HG03039 (cell line): ENCODE measurements at regions not wholly inside any gene's neighbourhood (a gene's known extent, or its start where the extent isn't known, plus 50 kb on each side); places are given as distances from the start of the nearest gene placed in this dataset.

ENCODE experiments used
- ATAC-seq: cut with Tn5 transposase; IDR thresholded peaks from one replicate; pipeline ENCODE4 v1.9.1; 2021; ENCODE audit warnings: mild to moderate bottlenecking, moderate library complexity; ENCODE audit not compliant: unreplicated experiment

- ATAC-seq: no peak
Observed at GRCh38 chr2:176704282-176704858, 435.1 kb downstream of the MTX2 start.

- no peak for ATAC-seq
Observed at GRCh38 chr2:176709149-176709951, 440.1 kb downstream of the MTX2 start.

GRCh38 chr2:176709991-176710390 is 440.7 kb downstream of the MTX2 start:
- no peak for ATAC-seq

DNA sequence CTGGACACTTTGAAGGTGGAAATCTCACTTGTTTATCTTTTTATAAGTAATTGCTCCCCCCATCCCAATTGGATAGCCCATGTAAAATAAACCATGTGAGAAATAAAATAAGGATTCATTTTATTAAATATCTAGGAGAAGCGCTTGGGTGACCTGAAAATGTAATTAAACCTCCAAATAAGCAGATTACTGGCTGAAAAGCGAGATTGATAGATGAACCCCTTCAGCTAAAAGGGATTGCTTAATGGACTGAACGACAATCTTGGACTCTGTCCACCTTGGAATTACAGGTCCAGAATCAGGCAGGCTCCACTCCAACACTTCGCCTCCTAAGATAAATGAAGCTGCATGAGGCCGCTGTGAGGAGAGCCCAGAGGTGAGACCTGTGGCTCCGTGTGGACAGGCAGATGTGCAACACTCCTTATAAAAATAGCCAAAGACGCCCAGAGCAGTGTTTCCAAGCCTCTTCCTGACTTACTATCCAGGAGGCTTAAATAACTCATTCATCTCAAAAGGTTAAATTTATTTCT is 441.5 kb downstream of the MTX2 start:
- no peak for ATAC-seq

DNA sequence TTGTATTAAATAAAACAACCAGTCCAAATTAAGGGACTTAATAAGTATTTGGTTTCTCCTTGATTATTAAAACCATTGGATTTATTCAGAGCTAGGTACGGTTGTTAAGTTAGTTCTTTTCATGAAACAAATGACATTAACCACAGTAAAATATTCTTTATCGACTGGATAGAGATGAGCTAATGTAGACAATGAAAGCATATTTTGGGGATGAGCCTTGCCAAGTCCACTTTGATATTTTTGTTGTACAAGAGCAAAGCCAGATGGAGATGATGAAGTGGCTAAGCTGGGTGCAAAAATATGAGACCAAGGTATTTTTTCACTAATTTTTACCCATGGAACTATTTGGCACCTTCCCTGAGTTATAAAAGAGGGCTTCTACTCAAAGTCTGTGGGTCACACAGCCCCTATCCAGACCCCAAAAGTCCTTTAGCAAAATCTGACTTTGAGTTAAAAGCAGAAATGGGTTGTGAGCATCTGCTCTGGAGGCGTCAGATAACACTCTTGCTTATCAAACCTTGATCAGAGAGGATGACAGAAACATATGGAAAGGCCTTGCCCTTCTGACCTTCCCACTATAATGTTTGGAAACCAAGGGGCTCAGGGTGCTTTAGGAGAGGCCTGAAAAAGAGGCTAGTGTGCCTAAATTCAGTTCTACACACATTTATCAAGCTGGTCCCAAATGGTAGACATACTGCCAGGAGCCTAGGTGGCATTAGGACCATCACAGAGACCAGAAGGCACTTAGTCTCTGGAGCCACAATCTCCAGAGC is 456.8 kb downstream of the MTX2 start:
- no peak for ATAC-seq

GRCh38 chr2:176727696-176728095 is 458.5 kb downstream of the MTX2 start:
- no peak for ATAC-seq

DNA sequence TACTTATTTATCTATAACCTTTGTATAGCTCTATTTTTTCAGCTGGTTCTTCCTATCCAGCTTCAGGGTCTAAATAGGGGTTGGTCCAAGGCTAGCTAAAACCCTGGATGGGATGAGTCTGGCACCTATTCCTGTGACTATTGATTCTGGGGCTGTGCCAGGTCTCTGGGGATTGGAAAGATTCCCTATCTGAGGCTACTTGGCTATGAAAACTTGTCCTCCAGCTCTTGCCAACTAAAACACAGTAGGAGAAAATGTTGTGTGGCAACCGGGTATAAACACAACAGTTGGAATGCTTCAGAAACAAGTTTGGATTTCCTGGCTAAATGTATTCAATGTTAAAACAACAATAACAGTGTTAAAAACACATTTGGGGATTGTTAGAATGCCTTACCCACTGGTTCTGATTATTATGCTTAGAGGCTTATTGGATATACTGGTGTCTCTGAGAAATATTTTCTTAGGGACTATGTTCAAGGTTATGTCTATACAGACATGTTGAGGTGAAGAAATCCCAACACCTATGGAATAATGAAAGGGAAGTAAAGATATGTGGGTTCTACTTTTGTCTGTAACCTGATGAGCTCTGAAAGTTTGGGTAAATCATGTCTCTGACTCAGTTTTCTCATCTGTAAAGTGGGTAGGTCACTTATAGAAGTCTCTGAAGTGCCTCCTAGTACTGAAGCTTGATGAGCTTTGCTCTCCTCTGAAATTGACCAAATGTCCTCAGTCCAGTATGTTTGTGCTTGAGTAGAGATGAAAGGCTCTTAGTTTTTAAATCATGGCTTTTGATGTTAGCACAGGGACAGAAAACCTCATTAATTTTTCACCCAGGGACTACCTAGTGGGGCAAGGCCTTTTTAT is 460.7 kb downstream of the MTX2 start:
- ATAC-seq: no peak

DNA sequence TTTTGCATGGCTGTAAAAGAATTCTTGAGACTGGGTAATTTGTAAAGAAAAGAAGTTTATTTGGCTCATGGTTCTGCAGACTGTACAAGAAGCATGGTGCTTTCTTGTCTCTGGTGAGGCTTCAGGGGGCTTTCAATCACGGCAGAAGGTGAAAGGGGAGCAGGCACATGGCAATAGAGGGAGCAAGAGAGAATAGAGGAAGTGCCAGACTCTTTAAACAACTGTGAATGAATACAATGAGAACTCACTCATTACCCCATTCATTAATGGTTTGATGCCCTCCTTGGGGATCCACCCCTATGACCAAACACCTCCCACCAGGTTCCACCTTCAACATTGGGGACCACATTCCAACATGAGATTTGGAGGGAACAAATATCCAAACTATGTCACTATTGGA is 463.5 kb downstream of the MTX2 start:
- ATAC-seq: no peak

DNA sequence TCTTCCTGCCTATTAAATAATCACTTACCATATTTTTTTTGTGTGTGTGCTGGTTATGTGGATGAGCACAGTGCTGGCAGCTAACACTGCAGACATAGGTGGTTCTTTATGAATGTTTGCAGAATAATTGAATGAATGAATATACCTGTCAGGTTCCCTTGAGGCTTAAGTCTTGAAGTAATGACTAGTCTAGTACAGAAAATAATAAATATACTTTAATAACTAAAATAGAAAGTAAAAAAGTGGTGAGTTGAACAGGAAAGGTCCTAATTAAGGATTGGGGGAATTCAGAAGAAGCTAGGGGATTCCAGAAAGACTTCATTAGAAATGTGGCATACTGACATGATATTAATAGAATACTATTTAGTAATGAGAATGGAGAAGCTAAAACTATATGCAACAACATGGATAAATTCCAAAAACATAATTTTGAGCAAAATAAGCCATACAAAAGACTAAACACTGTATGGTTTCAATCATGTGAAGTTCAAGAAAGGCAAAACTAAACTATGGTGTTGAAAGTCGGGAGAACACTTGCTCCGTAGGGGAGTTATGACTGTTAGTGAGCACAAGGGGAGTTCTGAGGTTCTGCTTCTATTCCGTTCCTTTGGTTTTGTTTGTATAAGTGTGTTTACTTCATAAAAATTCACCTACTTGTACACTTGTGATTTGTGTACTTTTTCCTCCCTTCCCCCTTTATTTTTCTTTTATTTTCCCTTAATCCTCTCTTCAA is 464.6 kb downstream of the MTX2 start:
- ATAC-seq: no peak

DNA sequence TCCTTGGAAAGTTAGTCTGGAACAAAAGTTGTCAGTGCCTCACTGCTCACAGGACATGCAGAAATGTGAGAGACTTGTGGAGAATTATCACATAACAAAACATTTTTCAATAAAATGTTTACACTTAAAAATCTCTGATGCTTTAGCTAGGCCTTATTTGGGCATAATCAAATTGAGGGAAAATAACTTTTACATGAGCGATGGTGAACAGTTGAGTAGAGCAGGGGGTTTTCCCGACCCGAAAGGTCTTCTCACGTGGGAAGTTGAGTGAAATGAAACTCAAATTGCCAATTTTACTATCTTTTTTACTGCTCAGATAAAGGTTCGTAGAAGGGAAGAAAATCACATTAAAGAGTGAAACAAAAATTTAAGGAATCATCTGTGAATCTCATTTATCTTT is 465.6 kb downstream of the MTX2 start:
- no peak for ATAC-seq

- no peak for ATAC-seq
Observed at GRCh38 chr2:176742271-176742670, 470.3 kb upstream of the HNRNPA3 start.

DNA sequence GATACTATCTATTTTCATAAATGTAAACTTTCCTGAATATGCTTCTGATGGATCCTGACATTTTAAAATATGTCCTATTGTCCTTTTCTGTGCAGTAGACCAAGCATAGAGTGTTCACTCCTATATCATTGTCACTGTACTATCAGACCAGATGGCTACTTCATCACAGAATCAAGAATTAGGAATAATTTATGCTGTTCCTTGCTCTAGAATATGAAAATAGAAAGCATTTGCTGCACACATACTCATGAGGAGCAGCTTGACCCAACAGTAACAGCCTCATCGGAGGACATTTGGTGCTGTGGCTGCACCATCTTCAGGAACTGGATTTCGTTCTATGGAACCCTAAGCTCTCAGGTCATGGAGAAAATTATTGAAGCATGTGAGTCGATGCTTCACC is 468.9 kb upstream of the HNRNPA3 start:
- ATAC-seq: no peak

GRCh38 chr2:176744146-176744545 is 468.4 kb upstream of the HNRNPA3 start:
- ATAC-seq: no peak

GRCh38 chr2:176745543-176746200 is 466.9 kb upstream of the HNRNPA3 start:
- ATAC-seq: no peak

- ATAC-seq: no peak
Observed at GRCh38 chr2:176746411-176746810, 466.2 kb upstream of the HNRNPA3 start.

DNA sequence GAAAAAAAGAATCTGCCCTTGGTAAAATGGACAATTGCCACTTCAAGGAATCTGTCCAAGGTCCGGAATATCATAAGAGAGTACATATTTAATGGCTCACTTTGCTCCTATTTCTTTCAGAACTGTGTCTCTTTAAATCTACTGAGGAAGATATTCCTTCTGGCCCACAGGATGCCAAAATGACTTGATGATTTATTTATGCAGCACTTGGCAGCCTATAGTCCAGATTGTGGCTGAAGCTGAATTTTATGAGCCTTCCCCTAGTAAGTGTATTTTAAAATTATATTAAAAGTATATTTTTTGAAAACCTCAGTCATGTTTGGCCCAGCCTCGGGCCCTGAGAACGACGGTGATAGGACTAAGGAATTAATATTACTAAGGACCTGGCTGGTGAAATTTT is 465.1 kb upstream of the HNRNPA3 start:
- ATAC-seq: no peak

- no peak for ATAC-seq
Observed at GRCh38 chr2:176747928-176748327, 464.7 kb upstream of the HNRNPA3 start.

GRCh38 chr2:176748662-176749061 is 463.9 kb upstream of the HNRNPA3 start:
- no peak for ATAC-seq
